RCC 7860 (cell line): ENCODE measurements at regions not wholly inside any gene's neighbourhood (a gene's known extent, or its start where the extent isn't known, plus 50 kb on each side); places are given as distances from the start of the nearest gene placed in this dataset.
A peak's percentile ranks its signal among the peaks of the same experiment; 100 is the strongest.

ENCODE experiments used
- DNase-seq: peaks from one replicate; pipeline ENCODE4 v3.0.0-alpha.2; 2015; ENCODE audit warnings: low spot score
- FAIRE-seq: peaks from 2 replicates; lab custom pipeline; 2012; peaks lifted over from hg19 to GRCh38; lab: Jason Lieb, UNC

DNA sequence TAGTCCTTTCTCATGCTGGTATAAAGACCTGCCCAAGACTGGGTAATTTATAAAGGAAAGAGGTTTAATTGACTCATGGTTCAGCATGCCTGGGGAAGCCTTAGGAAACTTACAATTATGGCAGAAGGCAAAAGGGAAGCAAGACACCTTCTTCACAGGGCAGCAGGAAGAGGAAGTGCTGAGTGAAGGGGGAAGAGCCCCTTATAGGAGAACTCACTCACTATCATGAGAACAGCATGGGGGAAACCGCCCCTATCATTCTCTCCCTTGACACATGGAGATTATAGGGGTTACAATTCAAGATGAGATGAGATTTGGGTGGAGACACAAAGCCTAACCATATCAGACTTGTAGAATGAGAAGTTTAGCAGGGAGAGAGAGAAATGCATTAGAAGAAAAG is 373.3 kb upstream of the DIAPH2 start:
- FAIRE-seq = no peak
- no peak for DNase-seq

DNA sequence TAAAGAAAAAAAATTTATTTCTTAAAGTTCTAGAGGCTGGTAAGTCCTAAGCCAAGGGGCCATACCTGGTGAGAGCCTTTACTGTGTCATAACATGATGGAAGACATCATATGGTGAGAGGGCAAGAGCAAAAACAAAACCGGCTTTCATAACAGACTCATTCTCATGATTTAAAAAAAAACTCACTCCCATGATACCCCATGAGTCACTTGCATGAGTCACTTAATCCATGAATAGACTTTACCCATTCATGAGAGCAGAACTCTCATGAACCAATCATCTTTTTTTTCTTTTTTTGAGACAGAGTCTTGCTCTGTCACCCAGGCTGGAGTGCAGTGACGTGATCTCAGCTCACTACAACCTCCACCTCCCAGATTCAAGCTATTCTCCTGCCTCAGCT is 369.7 kb upstream of the DIAPH2 start:
- DNase-seq = peak; percentile 35
- peak; percentile 14 for FAIRE-seq

DNA sequence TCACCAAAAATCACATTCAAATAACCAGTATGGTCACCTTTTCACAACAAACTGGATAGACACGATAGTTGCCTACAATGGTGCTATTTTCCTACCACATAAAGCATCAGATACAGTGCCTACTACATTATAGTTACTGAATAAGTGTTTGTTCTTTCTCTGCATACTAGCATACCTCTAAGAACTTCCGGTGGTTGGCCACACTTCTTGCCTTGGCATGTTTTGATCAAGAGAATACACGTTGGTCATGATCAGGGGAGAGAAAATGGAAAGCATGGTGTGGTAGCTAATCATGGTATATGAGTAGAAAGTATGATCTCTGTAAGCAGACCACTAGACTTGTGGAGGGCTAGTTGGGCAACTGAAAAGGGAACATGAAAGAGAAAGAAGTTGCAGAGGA is 322.8 kb upstream of the DIAPH2 start:
- no peak for DNase-seq

GRCh38 chrX:96372313-96373046 is 312.2 kb upstream of the DIAPH2 start:
- FAIRE-seq (peak; percentile 15), DNase-seq (peak; percentile 37)

More for the DNA sequence above, 322.8 kb upstream of the DIAPH2 start:
- no peak for FAIRE-seq

- DNase-seq = no peak
- FAIRE-seq = no peak
Measured at GRCh38 chrX:96373047-96373355, 311.6 kb upstream of the DIAPH2 start.

DNA sequence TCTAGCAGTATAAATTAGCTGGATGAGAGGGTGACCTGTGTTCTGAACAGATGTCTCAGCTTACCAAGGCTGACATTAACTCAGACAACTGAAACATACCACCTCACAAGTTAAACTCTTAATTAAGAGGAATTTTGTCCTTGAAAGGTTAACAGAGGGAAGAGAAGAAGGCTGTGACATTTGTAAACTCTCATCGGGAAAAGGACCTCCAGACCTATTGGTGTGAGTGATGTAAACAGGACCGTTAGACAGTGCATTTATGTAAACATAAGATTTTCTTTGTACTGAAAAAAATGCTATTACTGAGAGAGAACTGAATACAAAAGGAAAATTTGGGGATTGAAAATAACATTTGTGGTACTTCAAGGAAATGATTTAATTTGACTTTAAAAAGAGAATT is 308.4 kb upstream of the DIAPH2 start:
- DNase-seq = no peak
- no peak for FAIRE-seq

DNA sequence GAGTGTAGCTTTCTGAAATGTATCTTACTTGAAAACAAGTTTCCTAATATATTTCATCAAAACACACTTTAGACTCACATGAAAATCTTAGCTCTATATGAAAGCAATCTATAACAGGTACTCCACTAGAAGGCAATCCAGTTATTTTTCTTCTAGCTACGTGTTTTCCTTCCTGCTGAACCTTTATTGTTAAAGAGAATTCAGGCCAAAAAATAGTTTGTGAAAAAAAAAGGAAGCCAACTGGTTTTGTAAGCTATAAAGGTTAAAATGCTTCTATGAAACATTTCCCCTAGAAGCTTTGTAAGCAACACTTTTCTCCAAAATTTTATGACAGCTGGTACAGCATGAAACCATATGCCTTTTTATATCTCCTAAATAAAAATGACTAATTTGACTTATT is 304.7 kb upstream of the DIAPH2 start:
- DNase-seq (no peak), FAIRE-seq (no peak)

DNA sequence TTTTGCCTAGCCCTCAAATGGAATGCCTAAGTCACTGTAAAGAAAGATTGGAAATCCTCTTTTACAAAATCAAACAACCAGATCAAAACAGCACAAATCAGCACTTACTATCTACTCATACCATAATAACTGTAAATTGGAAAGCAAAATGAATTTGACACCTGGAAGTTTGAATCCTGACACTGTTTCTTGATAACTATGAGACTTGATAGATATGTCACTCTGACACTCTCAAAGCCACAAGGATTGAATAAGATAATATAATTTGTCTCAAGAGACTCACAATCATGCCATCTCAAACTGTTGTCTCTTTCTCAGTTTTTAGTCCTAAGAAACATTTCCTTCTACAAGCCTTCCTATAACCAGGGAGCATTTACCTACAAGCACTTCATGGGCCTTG is 302.6 kb upstream of the DIAPH2 start:
- no peak for DNase-seq
- FAIRE-seq = no peak

GRCh38 chrX:96383428-96383827 is 301.2 kb upstream of the DIAPH2 start:
- DNase-seq (no peak), FAIRE-seq (no peak)

GRCh38 chrX:96386325-96386724 is 298.3 kb upstream of the DIAPH2 start:
- DNase-seq (no peak), FAIRE-seq (no peak)

DNA sequence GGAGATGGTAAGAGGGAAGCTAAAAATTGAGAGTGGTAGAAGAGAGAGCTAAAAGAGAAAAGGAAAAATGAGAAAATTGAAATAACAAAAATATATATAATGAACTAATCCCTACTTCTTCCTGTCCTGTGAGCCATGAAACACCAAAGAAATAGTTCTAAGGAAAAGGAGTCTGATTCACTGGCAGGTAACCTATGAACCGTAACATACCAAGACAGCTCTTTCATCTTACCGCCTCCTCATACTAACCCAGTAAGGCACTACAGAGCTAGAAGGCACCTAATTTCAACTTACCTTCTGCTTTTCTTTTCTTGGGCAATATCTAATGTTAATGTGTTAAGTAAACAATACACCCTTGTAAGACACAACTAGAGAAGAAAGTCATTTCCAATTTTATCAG is 297.7 kb upstream of the DIAPH2 start:
- FAIRE-seq = peak; percentile 72

DNA sequence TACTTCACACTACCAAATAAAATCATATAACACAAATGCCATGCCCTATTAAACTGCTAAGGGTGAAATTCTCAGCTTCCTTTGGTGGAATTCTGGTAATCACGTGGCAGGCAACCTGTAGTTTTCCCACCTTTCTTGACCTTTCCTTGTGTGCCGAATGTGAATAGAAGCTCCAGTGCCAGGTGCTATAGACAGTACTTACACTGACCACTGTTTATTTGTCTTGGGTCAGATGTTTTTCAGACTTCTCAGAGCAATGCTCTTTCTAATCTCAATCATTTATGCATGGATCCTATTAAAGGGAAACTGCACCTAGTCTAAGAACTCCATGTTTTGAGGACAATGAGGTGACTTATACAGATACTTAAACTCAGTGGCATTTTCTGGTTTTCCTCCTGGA is 296.8 kb upstream of the DIAPH2 start:
- no peak for FAIRE-seq
- no peak for DNase-seq

More for the DNA sequence above, 297.7 kb upstream of the DIAPH2 start:
- peak; percentile 15 for DNase-seq

DNA sequence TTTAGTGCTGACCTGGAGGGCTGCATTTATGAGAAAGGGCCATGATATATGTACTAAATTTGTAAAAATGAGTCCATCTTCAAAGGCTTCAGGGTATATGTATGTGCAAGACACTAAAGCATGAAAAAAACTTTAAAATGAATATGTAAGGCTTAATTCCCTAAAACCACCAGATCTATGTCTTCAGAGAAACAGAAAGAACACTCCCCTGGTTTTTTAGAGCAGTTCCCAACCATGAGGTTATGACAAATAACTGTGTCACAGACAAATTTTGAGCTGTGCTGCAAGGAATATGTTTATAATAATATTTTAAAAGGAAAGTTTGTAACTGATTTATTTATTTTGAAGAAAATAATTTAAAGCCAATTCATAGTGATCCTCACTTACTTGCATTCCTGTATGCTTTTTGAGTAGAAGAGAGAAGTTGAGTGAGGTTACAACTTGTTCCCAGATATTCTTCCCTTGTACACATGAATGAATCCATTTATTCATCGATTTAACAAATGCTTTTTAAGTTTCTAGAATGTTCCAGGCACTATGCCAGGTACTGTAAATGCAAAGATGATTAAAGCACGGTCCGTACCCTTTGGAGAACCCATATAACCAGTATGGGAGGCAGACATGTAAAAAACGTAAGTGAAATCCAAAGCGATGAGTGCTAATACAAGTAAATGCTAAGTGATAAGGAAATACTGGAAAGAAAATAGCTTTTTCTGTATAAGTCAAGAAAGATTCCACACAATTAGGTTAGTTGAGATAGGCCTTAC is 295.2 kb upstream of the DIAPH2 start:
- no peak for FAIRE-seq
- DNase-seq = no peak

- no peak for FAIRE-seq
- DNase-seq = peak; percentile 6
Measured at GRCh38 chrX:96394598-96394997, 290.0 kb upstream of the DIAPH2 start.

- FAIRE-seq (no peak), DNase-seq (no peak)
Measured at GRCh38 chrX:96403446-96403845, 281.2 kb upstream of the DIAPH2 start.

GRCh38 chrX:96405842-96406241 is 278.8 kb upstream of the DIAPH2 start:
- DNase-seq (no peak), FAIRE-seq (no peak)

- FAIRE-seq (no peak), DNase-seq (no peak)
Measured at GRCh38 chrX:96407072-96407471, 277.6 kb upstream of the DIAPH2 start.

GRCh38 chrX:96407501-96407900 is 277.1 kb upstream of the DIAPH2 start:
- DNase-seq (no peak), FAIRE-seq (no peak)

DNA sequence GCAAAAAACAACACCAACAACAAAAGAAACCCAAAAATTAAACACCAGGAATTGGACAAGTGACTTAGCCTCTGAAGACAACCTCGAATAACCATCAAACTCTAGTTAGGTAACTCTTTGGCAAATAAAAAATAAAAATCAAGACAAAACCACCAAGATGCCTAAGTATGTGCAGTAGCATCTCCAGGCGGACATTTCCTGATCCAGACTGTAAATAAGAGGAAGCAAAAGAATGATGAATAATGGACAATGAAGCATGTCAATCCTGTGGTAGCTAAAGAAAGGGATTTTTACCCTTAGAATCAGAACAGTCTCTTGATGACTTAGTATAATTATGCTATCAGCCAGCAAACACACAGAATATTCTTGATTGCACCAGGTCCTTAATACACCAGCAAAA is 276.7 kb upstream of the DIAPH2 start:
- DNase-seq (no peak), FAIRE-seq (no peak)

GRCh38 chrX:96410927-96411326 is 273.7 kb upstream of the DIAPH2 start:
- DNase-seq = no peak
- no peak for FAIRE-seq

GRCh38 chrX:96417695-96418094 is 266.9 kb upstream of the DIAPH2 start:
- DNase-seq (no peak), FAIRE-seq (no peak)

- DNase-seq = no peak
- no peak for FAIRE-seq
Measured at GRCh38 chrX:96424007-96424406, 260.6 kb upstream of the DIAPH2 start.

- no peak for FAIRE-seq
- DNase-seq = no peak
Measured at GRCh38 chrX:96425200-96425599, 259.4 kb upstream of the DIAPH2 start.
